ENCODE measurements at regions not wholly inside any gene's neighbourhood (a gene's known extent, or its start where the extent isn't known, plus 50 kb on each side); places are given as distances from the start of the nearest gene placed in this dataset.

DNA sequence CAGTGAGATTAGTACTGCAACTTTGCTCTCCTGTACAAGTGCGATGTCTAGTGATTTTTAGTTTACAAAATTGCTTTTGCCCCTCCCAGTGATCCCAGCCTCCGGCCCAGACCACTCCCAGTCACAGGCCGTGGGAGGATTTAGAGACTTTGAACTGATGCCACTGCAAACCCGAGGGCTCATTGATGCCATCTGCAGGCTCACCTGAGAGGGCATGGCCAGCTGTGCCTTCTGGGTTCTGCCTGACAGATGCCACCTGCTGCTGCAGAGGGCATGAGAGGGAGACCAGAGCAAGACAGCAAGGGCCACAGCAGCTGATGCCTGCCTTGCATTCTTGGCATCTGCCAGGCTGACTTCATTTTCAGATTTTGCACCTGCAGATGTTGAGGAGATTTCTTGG is 593.8 kb downstream of the CDK5RAP2 start:
- DNase-seq, result peak; percentile 83

GRCh38 chr9:119974026-119974425 is 604.8 kb upstream of the BRINP1 start:
- no peak for DNase-seq

GRCh38 chr9:119968836-119969707 is 599.8 kb upstream of the BRINP1 start:
- DNase-seq, result peak; percentile 20

GRCh38 chr9:119967867-119968535 is 598.8 kb upstream of the BRINP1 start:
- DNase-seq, result no peak

DNA sequence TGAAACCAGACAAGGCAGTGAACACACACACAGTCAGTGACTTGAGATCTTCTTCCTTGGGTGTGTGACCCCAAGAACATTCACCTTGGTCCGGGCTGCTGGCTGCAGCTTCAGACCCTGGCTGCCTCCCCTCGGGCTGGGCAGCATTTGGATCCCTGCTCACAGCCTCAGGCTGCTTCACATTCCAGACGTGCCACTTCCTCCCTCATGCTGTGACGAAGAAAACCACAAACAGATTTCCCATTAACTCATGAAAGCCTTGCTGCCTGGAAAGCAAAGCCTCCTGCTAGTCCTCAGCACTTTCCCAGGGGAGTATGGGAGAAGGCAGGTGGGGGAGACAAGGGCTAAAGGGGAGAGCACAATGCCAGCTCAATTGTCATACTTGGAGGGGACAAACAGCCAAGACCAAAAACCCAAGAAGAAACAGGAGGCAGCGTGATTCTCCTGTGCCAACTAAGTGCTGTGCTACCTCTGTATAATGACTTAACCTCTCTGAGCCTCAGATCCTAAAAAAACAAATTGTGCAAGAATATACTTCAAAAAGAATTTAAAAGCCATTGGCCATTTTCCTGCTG is 594.6 kb upstream of the BRINP1 start:
- DNase-seq, result no peak

GRCh38 chr9:119963258-119963797 is 594.1 kb upstream of the BRINP1 start:
- DNase-seq, result no peak

GRCh38 chr9:119961774-119962424 is 592.7 kb upstream of the BRINP1 start:
- no peak for DNase-seq

DNA sequence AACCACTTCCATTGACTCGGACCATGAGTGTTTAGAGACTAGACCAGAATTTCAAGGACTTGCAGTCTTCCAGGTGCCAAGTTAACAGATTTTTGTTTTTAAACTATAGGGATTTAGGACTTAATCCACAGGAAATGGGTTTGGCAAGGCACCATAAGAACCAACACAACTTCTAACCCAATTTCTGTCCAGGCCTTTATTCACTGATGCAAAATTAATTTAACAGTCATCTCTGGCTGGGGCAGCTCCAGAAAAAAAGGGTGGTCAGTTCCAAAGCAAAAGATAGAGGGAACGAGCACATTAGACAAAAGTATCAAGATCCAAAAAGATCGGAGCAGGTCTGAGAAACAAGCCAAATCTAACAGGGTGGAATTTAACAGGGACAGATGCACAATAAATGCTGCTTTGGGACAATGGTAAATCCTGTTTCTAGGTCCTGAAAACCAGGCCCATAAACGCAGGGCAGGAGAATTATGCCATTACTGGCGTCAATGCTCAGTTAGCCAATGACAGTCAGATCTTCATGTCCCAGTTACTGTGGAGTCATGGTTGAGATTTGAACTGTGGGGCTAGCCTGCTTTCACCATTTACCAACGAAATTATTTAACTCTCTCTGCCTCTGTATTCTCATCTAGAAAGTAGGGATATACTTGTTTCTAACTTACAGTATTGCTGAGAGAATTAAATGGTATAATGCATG is 590.8 kb upstream of the BRINP1 start:
- no peak for DNase-seq

DNA sequence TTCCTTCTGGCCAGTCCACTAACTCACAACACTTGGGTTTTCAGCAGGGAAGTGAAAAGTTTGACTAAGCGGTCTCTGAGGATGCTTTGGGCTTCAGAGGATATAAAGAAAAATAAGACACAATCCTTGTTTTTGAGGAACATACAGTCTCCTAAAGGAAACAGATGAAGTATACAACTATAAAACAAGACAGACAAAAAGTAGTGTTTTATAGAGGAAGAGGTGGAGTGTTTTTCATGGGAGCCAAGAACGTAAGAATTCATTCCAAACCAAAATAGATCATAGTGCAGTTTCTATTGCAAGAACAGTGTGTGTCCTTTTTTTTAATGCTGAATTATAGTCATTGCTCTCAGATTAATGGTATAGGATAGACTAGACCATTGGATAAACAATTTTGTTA is 586.9 kb upstream of the BRINP1 start:
- no peak for DNase-seq

DNA sequence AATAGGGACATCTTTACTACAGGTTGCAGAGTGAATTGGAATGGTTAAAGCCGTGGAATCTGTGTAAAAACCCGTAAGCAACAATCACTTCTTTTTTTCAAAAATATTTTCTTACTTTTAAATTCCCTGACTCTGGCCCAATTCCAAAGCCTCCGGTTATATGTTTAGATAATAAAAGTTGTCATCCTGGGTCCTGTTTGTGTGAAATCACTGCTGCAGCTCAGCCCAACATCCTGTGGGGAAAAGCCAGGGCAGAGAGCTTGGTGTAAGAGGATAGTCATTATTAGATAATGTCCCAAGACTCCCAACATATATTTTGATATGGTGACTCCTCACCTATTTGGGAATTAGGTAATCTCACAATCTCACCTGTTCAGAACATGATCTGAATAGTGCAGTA is 586.0 kb upstream of the BRINP1 start:
- DNase-seq, result no peak

DNA sequence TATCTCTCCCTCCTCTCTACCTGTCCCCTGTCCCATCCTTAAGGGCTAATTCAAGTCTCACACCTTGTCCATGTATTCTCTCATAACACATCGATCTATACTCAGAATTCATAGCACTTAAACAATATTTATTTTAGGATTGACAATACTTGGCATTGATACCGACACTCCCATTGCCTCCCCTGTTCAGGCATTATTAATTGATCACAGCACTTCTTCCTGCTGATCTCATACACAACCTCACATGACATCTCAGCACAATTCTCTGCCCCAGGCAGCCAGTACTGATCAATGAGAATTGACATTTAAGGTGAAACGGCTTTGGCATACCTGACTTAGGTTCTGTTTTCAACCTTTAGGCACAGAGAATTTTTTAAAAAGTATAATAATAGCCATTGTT is 582.4 kb upstream of the BRINP1 start:
- DNase-seq, result no peak

- no peak for DNase-seq
Observed at GRCh38 chr9:119951090-119951489, 581.9 kb upstream of the BRINP1 start.

DNA sequence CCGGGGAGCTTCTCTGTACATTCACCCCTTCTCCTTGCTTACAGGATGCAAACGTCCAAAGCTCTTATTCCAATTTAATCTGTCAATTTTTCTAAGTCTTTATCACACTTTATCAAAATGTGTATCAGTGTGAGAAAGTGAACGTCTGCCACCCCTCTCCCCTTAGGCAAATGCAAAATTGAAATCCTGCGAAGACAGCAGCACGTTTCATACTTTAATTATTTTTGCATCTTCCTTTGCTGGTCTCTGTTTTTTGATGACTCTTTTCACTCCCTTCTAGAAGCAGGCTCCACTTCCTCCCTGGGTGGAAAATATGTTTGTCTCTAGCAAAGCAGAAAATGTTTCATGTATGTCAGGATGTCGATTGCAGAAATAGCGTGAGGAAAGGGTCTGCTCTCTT is 576.5 kb upstream of the BRINP1 start:
- no peak for DNase-seq

DNA sequence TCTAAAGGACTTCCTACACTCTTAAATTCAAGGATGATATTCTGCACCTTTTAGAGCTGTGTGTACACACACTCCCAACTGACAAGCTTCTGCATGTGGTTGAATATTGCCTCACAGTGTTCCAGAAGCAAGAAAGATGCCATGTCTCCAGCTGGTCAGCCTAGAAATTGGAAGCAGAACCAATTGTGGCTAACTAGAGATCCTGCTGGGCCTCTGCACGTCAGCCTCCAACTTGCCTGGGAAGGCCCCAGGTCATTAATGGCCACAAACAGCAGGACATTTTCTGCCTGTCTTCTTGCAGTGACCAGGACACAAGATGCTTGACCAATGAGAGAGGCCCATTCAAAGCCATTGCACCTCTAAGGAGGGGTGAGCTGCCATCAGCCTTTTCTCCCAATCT is 571.9 kb upstream of the BRINP1 start:
- DNase-seq, result no peak

DNA sequence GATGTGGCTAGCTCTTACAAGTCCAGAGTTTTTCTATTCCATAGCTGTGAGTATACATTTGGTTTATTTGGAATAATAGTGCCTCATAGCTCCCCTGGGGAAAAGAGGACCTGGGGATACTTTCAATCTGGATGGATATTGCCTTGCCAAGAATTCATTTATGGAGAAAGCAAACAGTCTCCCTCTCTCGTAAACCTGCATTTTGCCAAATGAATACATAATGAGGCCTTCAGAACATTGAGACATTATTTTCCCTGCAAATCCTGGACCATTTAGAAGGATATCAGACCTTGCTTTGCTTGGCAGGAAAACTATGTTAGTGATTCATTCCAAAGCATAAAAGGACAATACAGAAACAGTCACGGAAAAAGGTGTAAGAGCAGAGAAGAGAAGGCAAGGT is 569.6 kb upstream of the BRINP1 start:
- DNase-seq, result no peak

- no peak for DNase-seq
Observed at GRCh38 chr9:119934497-119934896, 565.3 kb upstream of the BRINP1 start.

DNA sequence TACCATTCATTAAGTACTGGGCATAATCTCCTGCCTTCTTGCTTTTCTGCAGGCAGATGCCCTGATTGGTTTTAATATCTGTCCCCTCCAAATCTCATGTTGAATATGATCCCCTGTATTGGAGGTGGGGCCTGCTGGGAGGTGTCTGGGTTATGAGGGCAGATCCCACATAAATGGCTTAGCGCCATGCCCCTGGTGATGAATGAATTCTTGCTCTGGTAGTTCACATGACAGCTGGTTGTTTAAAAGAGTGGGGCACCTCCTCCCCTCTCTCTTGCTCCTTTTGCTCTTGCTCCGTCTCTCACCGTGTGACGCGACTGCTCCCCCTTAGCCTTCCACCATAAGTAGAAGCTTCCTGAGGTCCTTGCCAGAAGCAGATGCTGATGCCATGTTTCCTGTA is 564.0 kb upstream of the BRINP1 start:
- DNase-seq, result no peak

DNA sequence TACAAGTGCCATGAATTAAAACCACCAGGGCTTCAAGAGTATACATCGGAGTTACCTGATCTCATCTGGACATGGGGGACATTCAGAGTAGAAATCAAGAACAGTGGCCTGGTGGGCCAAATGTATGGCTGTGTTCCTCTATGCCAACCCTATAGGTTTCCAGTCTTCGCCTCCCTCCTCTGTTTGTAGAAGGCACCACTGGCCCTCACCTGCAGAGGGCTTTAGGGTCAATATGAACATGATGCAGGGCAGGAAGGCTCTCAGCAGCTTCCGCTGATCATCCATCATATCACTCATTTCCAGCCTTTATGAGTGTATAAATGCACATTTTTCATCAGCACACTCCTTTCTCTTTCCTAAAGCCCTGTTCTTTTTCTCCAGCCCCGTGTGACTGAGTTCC is 555.5 kb upstream of the BRINP1 start:
- no peak for DNase-seq

GRCh38 chr9:119917175-119917574 is 547.9 kb upstream of the BRINP1 start:
- DNase-seq, result no peak

DNA sequence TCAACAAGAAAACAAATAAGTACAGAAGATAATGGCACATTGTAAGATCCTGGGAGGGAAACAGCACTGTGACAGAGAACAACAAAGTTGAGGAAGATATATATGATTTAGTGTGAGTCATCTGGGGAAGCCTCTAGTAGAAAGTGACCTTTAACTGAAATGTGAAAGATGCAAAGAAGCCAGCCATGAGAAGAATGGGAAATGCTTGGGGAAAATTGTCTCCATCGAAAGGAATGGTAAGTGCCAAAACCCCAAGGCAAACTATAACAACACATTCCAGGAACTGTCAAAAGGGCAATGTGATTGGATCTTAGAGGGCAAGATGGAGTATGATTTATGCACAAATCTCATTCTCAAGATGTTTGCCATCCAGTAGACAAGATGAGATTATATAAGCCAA is 537.8 kb upstream of the BRINP1 start:
- no peak for DNase-seq

- DNase-seq, result no peak
Observed at GRCh38 chr9:119905724-119906123, 536.5 kb upstream of the BRINP1 start.

DNA sequence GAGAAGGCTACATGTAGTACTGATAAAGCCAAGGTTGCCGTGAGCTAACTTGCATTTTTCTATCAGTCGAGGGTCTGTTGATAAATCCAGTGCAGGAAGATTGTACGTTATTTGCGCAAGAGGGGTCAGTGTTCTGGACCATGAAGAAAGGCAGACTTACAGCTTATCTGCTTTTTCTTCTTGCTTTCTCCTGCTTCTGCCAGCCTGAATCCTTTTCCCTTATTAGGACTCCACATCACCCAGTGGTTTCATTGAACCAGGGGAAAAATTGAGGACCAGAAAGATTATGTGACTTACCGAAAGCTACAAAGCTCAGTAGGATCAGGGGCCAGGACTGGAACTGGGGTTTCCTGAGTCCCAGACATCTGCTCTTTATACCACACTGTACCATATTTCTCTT is 534.6 kb upstream of the BRINP1 start:
- DNase-seq, result no peak

DNA sequence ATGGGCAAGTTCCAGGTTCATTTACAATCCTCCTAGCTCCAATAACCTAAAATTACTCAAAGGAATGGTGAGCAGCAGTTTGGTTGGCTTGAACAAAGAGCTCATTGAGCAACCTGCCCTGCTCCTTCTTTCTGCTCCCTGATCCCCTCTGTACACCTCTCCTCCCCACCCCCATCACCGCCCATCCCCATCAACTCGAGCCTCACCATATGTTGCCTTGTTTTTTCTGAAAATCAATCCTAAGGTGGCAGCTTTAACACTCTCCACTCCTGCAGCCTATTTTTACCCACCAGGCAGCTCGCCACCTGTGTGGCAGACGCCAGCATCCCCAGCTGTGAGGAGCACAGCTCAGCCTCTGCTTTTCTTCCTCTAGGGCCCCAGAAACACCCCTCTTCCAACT is 533.4 kb upstream of the BRINP1 start:
- DNase-seq, result peak; percentile 1
